Stimulated activated CD4-positive, alpha-beta T cell treated with anti-CD3 and anti-CD28 coated beads, Interleukin-1b, Interleukin-23, amount 100 ng/mL, for 4 hours (primary cell): ENCODE measurements at regions not wholly inside any gene's neighbourhood (a gene's known extent, or its start where the extent isn't known, plus 50 kb on each side); places are given as distances from the start of the nearest gene placed in this dataset.

Source experiments
- DNase-seq, 2 donors: peaks; one replicate each; pipeline ENCODE4 v3.0.0-alpha.2; 2020; ENCODE audit warnings: low read depth in 2 of 2

- no peak for DNase-seq
Observed at GRCh38 chr3:26522919-26523318, 99.7 kb upstream of the LRRC3B start.

DNA sequence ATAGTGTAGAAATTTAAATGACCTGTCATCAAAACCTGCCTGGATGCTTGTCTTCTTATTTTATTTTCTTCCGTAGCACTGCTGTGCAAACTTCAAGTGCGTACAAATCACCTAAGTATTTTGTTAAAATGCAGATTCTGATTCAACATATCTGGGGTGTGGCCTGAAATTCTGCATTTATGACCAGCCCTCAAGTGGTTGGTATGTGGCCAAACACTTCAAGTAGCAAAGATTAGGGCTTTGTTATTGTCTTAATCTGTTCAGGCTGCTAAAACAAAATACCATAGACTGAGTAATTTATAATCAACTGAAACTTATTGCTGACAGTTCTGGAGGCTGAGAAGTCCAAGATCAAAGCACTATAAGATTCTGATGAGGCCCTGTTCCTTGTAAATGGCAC, 97.6 kb upstream of the LRRC3B start:
- DNase-seq: no peak

- DNase-seq: no peak
Observed at GRCh38 chr3:26535151-26535550, 87.4 kb upstream of the LRRC3B start.

GRCh38 chr3:26536955-26537354, 85.6 kb upstream of the LRRC3B start:
- no peak for DNase-seq

DNA sequence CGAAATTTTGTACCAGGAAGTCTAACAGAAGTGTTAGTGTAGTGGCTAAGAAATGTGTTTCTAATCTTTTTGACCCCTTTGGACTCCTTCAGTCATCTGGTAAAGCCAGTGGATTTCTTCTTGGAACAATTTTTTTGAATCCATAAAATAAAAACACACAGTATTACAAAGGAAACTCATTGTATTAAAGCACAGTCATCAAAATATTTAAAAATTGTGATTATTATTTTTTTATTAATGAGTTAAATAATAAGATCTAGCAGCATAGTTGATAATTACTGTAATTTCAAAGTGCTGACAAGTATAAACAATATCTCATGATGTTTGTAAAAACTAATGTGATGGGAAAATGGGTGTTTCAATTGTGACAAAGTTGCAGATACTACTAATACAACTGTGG, 72.2 kb upstream of the LRRC3B start:
- no peak for DNase-seq

- DNase-seq: no peak
Observed at GRCh38 chr3:26556637-26557036, 65.9 kb upstream of the LRRC3B start.

GRCh38 chr3:26558257-26558656, 64.3 kb upstream of the LRRC3B start:
- no peak for DNase-seq

DNA sequence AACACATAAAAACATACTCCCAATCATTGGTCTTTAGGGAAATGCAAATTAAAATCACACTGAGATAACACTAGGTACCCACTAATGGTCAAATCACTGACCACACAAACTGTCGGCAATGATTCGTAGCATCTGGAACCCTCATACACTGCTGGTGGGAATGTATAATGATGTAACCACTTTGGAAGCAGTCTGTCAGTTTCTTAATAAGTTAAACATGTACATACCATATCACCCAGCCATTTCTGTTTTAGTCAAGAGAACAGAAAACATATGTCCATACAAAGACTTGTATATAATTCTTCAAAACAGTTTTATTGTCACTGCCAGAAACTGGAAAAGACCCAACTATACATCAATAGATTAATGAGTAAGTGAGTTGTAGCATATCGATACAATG, 63.3 kb upstream of the LRRC3B start:
- DNase-seq: no peak

DNA sequence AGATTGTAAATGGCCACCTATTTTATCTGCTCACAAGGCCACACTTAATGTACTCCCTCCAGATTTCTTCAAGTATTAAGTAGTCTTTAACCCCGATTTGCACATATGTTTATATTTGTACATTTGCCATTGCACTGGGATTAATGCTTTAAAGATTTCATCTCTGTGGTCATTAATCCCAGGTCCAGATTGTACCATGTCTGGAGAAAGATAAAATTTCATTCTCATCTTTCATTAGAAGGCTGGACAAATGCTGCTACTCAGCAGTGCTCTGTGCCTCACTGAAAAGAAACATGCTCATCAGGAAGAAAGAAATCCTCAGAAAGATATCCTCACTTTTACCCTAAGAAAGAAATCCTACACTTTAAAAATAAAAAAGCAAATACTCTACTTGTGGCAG, 62.5 kb upstream of the LRRC3B start:
- DNase-seq: no peak

- DNase-seq: no peak
Observed at GRCh38 chr3:26562021-26562768, 60.4 kb upstream of the LRRC3B start.
